GM12878 (cell line): ENCODE measurements at regions not wholly inside any gene's neighbourhood (a gene's known extent, or its start where the extent isn't known, plus 50 kb on each side); places are given as distances from the start of the nearest gene placed in this dataset.

Experiments
- ATAC-seq: fragments of 200-7000 bp; cut with Tn5 transposase; 3 replicates; pipeline ENCODE4 v1.9.1; 2020; ENCODE audit warnings: mild to moderate bottlenecking, moderate library complexity
- BruUV-seq: library from RNA; stranded (reverse); fragments of 400-500 nt; replicated peaks from 2 replicates; lab custom pipeline; 2021; lab: Mats Ljungman, UMichigan
- CTCF ChIA-PET: fragments of 300-600 bp; sonication (Branson Sonifier 250); formaldehyde crosslinking; extraction: SDS; loops from one replicate; lab custom pipeline; 2021; ENCODE audit warnings: inconsistent platforms; lab: Yijun Ruan, JAX
- POLR2A ChIA-PET: fragments of 350-600 bp; formaldehyde crosslinking; extraction: SDS; loops from one replicate; lab custom pipeline; 2021; ENCODE audit warnings: inconsistent platforms; lab: Charles Lee
- RAD21 ChIA-PET: fragments of 300-600 bp; sonication (Branson Sonifier 250); formaldehyde crosslinking; loops from one replicate; lab custom pipeline; 2023; ENCODE audit warnings: antibody characterized with exemption; ENCODE audit not compliant: unreplicated experiment; lab: Charles Lee
- SMC1A ChIA-PET: fragments of 300-600 bp; sonication (Branson Sonifier 250); formaldehyde crosslinking; loops from one replicate; lab custom pipeline; 2023; ENCODE audit not compliant: unreplicated experiment, uncharacterized antibody; lab: Charles Lee
- DNase-seq: peaks from one replicate; pipeline ENCODE4 v3.0.0-alpha.2; 2011; ENCODE audit warnings: low read depth, low spot score
- FAIRE-seq: peaks from 3 replicates; lab custom pipeline; 2011; peaks lifted over from hg19 to GRCh38; lab: Jason Lieb, UNC
- H2AFZ ChIP-seq: 2 replicates; pipeline ENCODE4 v1.6.0; 2011; ENCODE audit warnings: low read depth, low read length, control low read depth; ENCODE audit not compliant: control insufficient read depth
- H3K27ac ChIP-seq: 2 replicates; pipeline ENCODE4 v1.5.1; 2011; ENCODE audit warnings: control low read depth; ENCODE audit not compliant: control insufficient read depth, insufficient read depth
- H3K27me3 ChIP-seq, 2 experiments: replicated peaks in 1 of 2; 2 replicates each; pipeline versions ENCODE4 v1.6.0 to v1.6.1; 2011; ENCODE audit warnings: low read length in 1 of 2; ENCODE audit not compliant: control insufficient read depth in 2 of 2, insufficient read depth in 2 of 2
- H3K36me3 ChIP-seq, 2 experiments: 2 replicates each; pipeline ENCODE4 v1.5.1; 2011; ENCODE audit warnings: low read length in 1 of 2; ENCODE audit not compliant: control insufficient read depth in 2 of 2, insufficient read depth in 2 of 2
- H3K4me1 ChIP-seq: 2 replicates; pipeline ENCODE4 v1.6.1; 2011; ENCODE audit warnings: mild to moderate bottlenecking, low read length, moderate library complexity, mixed read lengths; ENCODE audit not compliant: control insufficient read depth, insufficient read depth
- H3K4me2 ChIP-seq: 2 replicates; pipeline ENCODE4 v1.6.0; 2011; ENCODE audit warnings: control low read depth; ENCODE audit not compliant: control insufficient read depth, insufficient read depth
- H3K4me3 ChIP-seq: fragments of 200-600 bp; sonication (generic); 2 replicates; pipeline ENCODE4 v1.5.1; 2016
- H3K79me2 ChIP-seq: 2 replicates; pipeline ENCODE4 v1.6.0; 2011; ENCODE audit warnings: low read length; ENCODE audit not compliant: control insufficient read depth, insufficient read depth
- H3K9ac ChIP-seq: 2 replicates; pipeline ENCODE4 v1.8.0; 2011; ENCODE audit warnings: low read length, control low read depth, mixed read lengths; ENCODE audit not compliant: control insufficient read depth, insufficient read depth
- H3K9me3 ChIP-seq: replicated peaks from 3 replicates; pipeline ENCODE4 v1.5.1; 2011; ENCODE audit warnings: mild to moderate bottlenecking, low read length; ENCODE audit not compliant: control insufficient read depth, insufficient read depth
- H4K20me1 ChIP-seq: 2 replicates; pipeline ENCODE4 v1.6.0; 2011; ENCODE audit not compliant: control insufficient read depth, insufficient read depth
- BRCA1 ChIP-seq: IDR thresholded peaks from 2 replicates; pipeline ENCODE4 v1.6.1; 2011; ENCODE audit warnings: low read depth, low read length, improper control_type of control experiment
- JUNB ChIP-seq: IDR thresholded peaks from 2 replicates; pipeline ENCODE4 v1.6.1; 2016; ENCODE audit warnings: antibody characterized with exemption, mild to moderate bottlenecking
- MLLT1 ChIP-seq: fragments of 450-650 bp; IDR thresholded peaks from 2 replicates; pipeline ENCODE4 v1.6.1; 2016; ENCODE audit warnings: mild to moderate bottlenecking
- MYC ChIP-seq: IDR thresholded peaks from 2 replicates; pipeline ENCODE4 v1.6.1; 2011; ENCODE audit warnings: mild to moderate bottlenecking, low read length, moderate library complexity, inconsistent platforms; ENCODE audit not compliant: insufficient read depth, insufficient replicate concordance, insufficient read length, severe bottlenecking
- POU2F2 ChIP-seq: IDR thresholded peaks from 3 replicates; pipeline ENCODE4 v1.6.1; 2011; ENCODE audit warnings: low read depth, mild to moderate bottlenecking, low read length, borderline replicate concordance
- RB1 ChIP-seq: fragments of 450-650 bp; formaldehyde crosslinking; IDR thresholded peaks from 2 replicates; pipeline ENCODE4 v1.6.1; 2017; ENCODE audit warnings: mild to moderate bottlenecking, borderline replicate concordance
- RELB ChIP-seq: fragments of 450-650 bp; IDR thresholded peaks from 2 replicates; pipeline ENCODE4 v1.6.1; 2017; ENCODE audit warnings: low read depth, mild to moderate bottlenecking, moderate library complexity
- SMARCA5 ChIP-seq: fragments of 450-650 bp; IDR thresholded peaks from 2 replicates; pipeline ENCODE4 v1.6.1; 2017; ENCODE audit warnings: mild to moderate bottlenecking
- WRNIP1 ChIP-seq: IDR thresholded peaks from 2 replicates; pipeline ENCODE4 v1.6.1; 2011; ENCODE audit warnings: low read depth, low read length, improper control_type of control experiment, borderline replicate concordance
- WGBS: methylation state at CpG from one replicate; pipeline ENCODE4 v1.1.6; 2016; ENCODE audit warnings: low lambda C conversion rate; ENCODE audit not compliant: insufficient replicate concordance, insufficient coverage; ENCODE audit errors: missing lambda C conversion rate; 5-methylcytosine and 5-hydroxymethylcytosine counted together
- in situ Hi-C: fragments of 300-500 bp; cut with MboI; formaldehyde crosslinking; loops from 9 replicates; pipeline ENCODE4 v1.14.3; 2018; ENCODE audit warnings: mixed read lengths
- intact Hi-C: fragments of 100-400 bp; cut with micrococcal nuclease; formaldehyde crosslinking; loops from one replicate; pipeline ENCODE4 v1.14.2; 2022; ENCODE audit not compliant: unreplicated experiment

GRCh38 chr6:79137671-79138070 is 59.6 kb upstream of the PHIP start:
- in situ Hi-C loops, result no loop called here
- WGBS, result 13% methylated on average over 2 of the region's 2 CpGs
- RAD21 ChIA-PET, result no interaction called here

More at GRCh38 chr6:79137671-79138070, 59.6 kb upstream of the PHIP start:
- Histone ChIP-seq H3K9ac (no peak overlapping the region), H3K4me3 (no peak overlapping the region), H3K4me2 (no peak overlapping the region), H3K27ac (no peak overlapping the region), H3K4me1 (no peaks in the 10 kb centered on the region), H3K27me3 (no peaks in the 10 kb centered on the region), H3K36me3 (no peaks in the 10 kb centered on the region), H4K20me1 (no peaks in the 10 kb centered on the region), H3K79me2 (no peaks in the 10 kb centered on the region), H3K9me3 (peaks cover 3% of the 10 kb centered on the region; the same call in 2 of the 3 replicates), H2AFZ (no peak overlapping the region)
- ATAC-seq (no peak), FAIRE-seq (no peak), DNase-seq (no peak)
- no TSS peak for BruUV-seq
- TF ChIP-seq RB1 (no peak), JUNB (no peak), MYC (no peak), BRCA1 (no peak), WRNIP1 (no peak), POU2F2 (no peak), MLLT1 (no peak), RELB (no peak), SMARCA5 (no peak)
- CTCF ChIA-PET, result no interaction called here
- intact Hi-C loops, result no loop called here
- POLR2A ChIA-PET, result no interaction called here
- SMC1A ChIA-PET, result no interaction called here
